Adrenal gland (tissue), 9 donors: ENCODE measurements at regions not wholly inside any gene's neighbourhood (a gene's known extent, or its start where the extent isn't known, plus 50 kb on each side); places are given as distances from the start of the nearest gene placed in this dataset.

Source experiments
- DNase-seq, 7 donors: peaks; one replicate each; pipeline ENCODE4 v3.0.0-alpha.2; 2019 to 2020
- H3K27ac ChIP-seq, 5 donors: fragments of 200-600 bp; sonication (generic) in 4 of 5; 1 replicate in 3 of 5; 2 replicates in 2 of 5; pipeline versions ENCODE4 v1.5.1 to v1.8.0; 2016 to 2020; ENCODE audit warnings: mild to moderate bottlenecking in 1 of 5
- H3K27me3 ChIP-seq: fragments of 200-600 bp; 2 replicates; pipeline ENCODE4 v1.8.0; 2021
- H3K36me3 ChIP-seq, 2 donors: fragments of 200-600 bp; replicated peaks in 1 of 2; 1 replicate in 1 of 2; 2 replicates in 1 of 2; pipeline versions ENCODE4 v1.5.1 to v1.8.0; 2018 to 2022
- H3K4me1 ChIP-seq, 2 donors: fragments of 200-600 bp; replicated peaks in 1 of 2; 1 replicate in 1 of 2; 2 replicates in 1 of 2; pipeline versions ENCODE4 v1.5.1 to v1.8.0; 2018 to 2021
- H3K4me3 ChIP-seq, 4 donors: fragments of 200-600 bp; sonication (generic) in 3 of 4; one replicate each; pipeline ENCODE4 v1.5.1; 2016 to 2018
- H3K9me3 ChIP-seq, 3 donors: fragments of 200-600 bp; sonication (generic) in 1 of 3; replicated peaks in 1 of 3; 1 replicate in 2 of 3; 2 replicates in 1 of 3; pipeline versions ENCODE4 v1.5.1 to v1.8.0; 2016 to 2021
- POLR2A ChIP-seq, 2 donors: fragments of 450-650 bp; IDR thresholded peaks; one replicate each; pipeline ENCODE4 v1.6.1; 2017; ENCODE audit warnings: antibody characterized with exemption in 2 of 2, mild to moderate bottlenecking in 2 of 2, moderate library complexity in 1 of 2
- WGBS, 4 donors: extraction: QIAGEN DNeasy Blood & Tissue Kit in 2 of 4; methylation state at CpG; one replicate each; pipeline versions ENCODE4 v1.1.5 to v1.1.7; 2013 to 2017; 5-methylcytosine and 5-hydroxymethylcytosine counted together
- intact Hi-C, 2 donors: fragments of 100-400 bp; cut with DNase I; formaldehyde crosslinking; loops; one replicate each; pipeline versions ENCODE4 v1.14.1 to v1.15.0; 2022 to 2023
- TF ChIP-seq, protein P1 (sequence below), 6 experiments: fragments of 450-650 bp in 4 of 6; fragments of 200-600 bp in 2 of 6; sonication (generic) in 1 of 6; IDR thresholded peaks; 1 replicate in 5 of 6; 2 replicates in 1 of 6; pipeline versions ENCODE4 v1.5.1 to v1.8.0; 2016 to 2021; ENCODE audit warnings: antibody characterized with exemption in 6 of 6, mild to moderate bottlenecking in 2 of 6, moderate library complexity in 1 of 6
- donor health status: healthy with polysubstance abuse.
- donor health status: Bipolar disorder and iron deficiency.
- donor health status: DM: yes; HTN: yes; CAD: no.
- donor health status: DM: no; HTN: no; CAD: no.
- donor health status: DM: no; HTN: no; CAD: no.

DNA sequence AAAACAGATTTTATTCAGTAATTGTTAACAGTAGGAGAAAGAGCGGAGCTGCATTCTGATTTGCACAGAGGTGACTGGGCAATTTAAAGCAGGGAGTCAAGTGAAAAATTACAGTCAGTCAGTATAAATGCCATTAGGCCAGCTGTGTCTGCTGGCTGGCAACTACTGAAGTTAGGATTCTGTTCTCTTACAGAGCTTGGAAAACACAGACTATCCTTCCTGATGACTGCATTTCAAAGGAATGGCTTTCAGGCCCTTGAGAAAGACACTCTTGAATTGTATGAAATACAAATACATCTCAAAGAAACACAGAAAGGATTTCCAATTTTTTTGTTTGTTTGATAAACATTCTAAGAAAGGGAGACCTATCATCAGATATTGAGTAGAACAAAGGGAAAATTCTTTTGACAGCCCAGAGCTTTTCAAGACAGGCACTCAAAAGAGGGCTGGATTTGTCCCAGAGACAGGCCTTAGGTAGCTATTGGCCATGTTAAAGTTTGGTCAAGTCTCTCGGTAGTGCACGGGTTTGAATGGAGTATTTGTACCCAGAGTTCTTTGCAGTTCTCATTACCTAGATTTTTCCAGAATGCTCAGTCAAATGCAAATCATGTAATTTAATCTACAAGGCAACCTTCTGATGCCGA lies 551.2 kb upstream of the CCDC54 start:
- Histone ChIP-seq H3K36me3 (no peaks in the 10 kb centered on the region), H3K27me3 (no peaks in the 10 kb centered on the region), H3K4me1 (no peaks in the 10 kb centered on the region), H3K4me3 (no peak overlapping the region), H3K27ac (no peak overlapping the region), H3K9me3 (no peaks in the 10 kb centered on the region)
- 86 to 92% (median 89%) methylated on average over 4 of the region's 4 CpGs for WGBS, 4 donors
- DNase-seq: no peak
- intact Hi-C loops: loop anchor here (10.0 kb wide), 1 partner anchor 239 kb away; no protein-coding TSS in a partner anchor
- no peak for TF ChIP-seq POLR2A (IDR thresholded peaks at IDR 0.05)
- TF ChIP-seq, protein P1, sequence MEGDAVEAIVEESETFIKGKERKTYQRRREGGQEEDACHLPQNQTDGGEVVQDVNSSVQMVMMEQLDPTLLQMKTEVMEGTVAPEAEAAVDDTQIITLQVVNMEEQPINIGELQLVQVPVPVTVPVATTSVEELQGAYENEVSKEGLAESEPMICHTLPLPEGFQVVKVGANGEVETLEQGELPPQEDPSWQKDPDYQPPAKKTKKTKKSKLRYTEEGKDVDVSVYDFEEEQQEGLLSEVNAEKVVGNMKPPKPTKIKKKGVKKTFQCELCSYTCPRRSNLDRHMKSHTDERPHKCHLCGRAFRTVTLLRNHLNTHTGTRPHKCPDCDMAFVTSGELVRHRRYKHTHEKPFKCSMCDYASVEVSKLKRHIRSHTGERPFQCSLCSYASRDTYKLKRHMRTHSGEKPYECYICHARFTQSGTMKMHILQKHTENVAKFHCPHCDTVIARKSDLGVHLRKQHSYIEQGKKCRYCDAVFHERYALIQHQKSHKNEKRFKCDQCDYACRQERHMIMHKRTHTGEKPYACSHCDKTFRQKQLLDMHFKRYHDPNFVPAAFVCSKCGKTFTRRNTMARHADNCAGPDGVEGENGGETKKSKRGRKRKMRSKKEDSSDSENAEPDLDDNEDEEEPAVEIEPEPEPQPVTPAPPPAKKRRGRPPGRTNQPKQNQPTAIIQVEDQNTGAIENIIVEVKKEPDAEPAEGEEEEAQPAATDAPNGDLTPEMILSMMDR (IDR thresholded peaks at IDR 0.05): no peak

DNA sequence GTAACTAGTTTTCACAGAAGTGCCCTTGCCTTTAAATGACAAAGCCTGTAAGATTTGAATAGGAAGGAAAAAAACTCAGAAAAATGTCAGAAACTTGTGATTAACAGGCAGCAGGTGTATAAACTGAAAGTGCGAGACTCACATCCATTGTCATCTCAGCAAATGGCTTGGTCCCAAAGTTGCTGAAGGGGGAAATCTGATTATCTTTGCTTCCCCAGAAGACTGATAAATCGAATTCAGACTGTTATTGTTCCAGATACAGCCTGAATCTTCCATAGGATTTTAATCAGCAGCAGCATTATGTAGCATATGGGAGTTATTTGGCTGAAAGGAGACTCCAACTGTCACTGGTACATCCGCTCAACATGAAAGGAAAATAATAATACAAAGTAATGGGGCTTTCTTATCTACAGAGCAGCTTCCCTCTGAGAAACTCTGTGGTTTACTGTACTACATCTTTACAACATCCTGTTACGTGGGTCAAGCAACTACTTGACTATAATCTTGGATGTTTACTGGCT lies 550.4 kb upstream of the CCDC54 start:
- TF ChIP-seq, protein P1 (IDR thresholded peaks at IDR 0.05): no peak
- no peak for TF ChIP-seq POLR2A (IDR thresholded peaks at IDR 0.05)
- 63 to 73% (median 64%) methylated on average over 4 of the region's 4 CpGs for WGBS, 4 donors
- no peak for DNase-seq
- no peaks in the 10 kb centered on the region for H3K9me3 ChIP-seq
- no peaks in the 10 kb centered on the region for H3K36me3 ChIP-seq
- H3K27me3 ChIP-seq: no peaks in the 10 kb centered on the region
- intact Hi-C loops: loop anchor here (10.0 kb wide), 1 partner anchor 238 kb away; no protein-coding TSS in a partner anchor
- H3K27ac ChIP-seq: no peak overlapping the region
- no peaks in the 10 kb centered on the region for H3K4me1 ChIP-seq
- no peak overlapping the region for H3K4me3 ChIP-seq

DNA sequence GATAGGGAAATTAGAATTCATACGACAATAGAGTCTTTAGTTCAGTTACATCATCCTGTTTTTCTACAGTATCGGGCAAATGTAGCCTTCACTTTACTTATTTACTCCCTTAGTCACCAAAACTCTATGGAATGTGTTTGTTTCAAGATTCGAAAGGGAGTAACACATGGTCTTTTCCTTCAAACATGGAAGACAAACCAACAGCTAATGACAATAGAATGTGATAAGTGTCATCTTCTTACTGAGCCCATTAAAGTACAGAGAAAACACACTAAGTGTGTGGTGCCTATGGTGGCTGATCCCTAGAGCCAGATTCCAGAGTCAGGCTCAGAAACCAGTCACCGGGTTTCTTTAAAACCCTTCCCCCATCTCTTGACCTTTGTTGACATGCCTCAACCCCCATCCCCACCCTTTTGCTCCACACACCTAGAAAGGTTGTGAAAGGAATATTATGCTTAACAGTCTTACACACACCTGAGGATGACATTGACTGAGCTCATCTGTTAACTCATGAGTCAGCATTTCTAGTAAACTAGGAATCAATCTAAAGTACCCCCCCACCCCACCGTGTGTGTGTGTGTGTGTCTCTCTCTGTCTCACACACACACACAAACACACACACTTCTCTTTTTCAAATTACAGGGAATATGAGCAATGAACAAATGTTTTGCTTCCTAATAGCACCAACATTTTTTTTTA lies 549.6 kb upstream of the CCDC54 start:
- no peaks in the 10 kb centered on the region for H3K4me1 ChIP-seq
- H3K36me3 ChIP-seq: no peaks in the 10 kb centered on the region
- H3K4me3 ChIP-seq: no peak overlapping the region
- WGBS, 4 donors: 78 to 83% (median 80%) methylated on average over 5 of the region's 5 CpGs
- H3K9me3 ChIP-seq: no peaks in the 10 kb centered on the region
- DNase-seq: no peak
- intact Hi-C loops: loop anchor here (10.0 kb wide), 1 partner anchor 237 kb away; no protein-coding TSS in a partner anchor
- H3K27me3 ChIP-seq: no peaks in the 10 kb centered on the region
- no peak overlapping the region for H3K27ac ChIP-seq
- TF ChIP-seq, protein P1 (IDR thresholded peaks at IDR 0.05): no peak
- no peak for TF ChIP-seq POLR2A (IDR thresholded peaks at IDR 0.05)

DNA sequence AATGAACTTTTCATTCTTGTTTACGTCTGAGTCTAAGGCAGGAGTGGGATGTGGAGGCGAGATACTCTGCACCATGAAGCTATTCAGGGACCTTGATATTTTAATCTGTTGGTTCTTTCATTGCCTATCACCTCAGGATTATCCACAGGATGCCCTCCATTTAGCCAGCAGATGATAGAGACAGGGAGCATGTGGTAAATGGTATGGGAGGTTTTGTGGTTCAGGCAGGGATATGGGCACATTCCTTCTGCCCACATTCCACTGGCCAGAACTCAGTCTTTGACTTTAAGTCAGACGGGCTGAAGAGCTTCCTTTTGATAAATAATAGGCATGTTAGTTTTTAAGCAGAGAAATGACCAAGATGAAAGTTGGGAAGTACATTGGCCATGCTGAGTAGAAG lies 548.0 kb upstream of the CCDC54 start:
- Histone ChIP-seq H3K4me3 (no peak overlapping the region), H3K27ac (no peak overlapping the region), H3K36me3 (no peaks in the 10 kb centered on the region), H3K4me1 (no peaks in the 10 kb centered on the region), H3K27me3 (no peaks in the 10 kb centered on the region), H3K9me3 (no peaks in the 10 kb centered on the region)
- no peak for DNase-seq
- no peak for TF ChIP-seq POLR2A (IDR thresholded peaks at IDR 0.05)
- TF ChIP-seq, protein P1 (IDR thresholded peaks at IDR 0.05): no peak
- WGBS, 4 donors: 73 to 81% (median 75%) methylated on average over 3 of the region's 3 CpGs
- intact Hi-C loops: loop anchor here (10.0 kb wide), 1 partner anchor 236 kb away; no protein-coding TSS in a partner anchor
